Adipocyte (in vitro differentiated cells): ENCODE measurements at regions not wholly inside any gene's neighbourhood (a gene's known extent, or its start where the extent isn't known, plus 50 kb on each side); places are given as distances from the start of the nearest gene placed in this dataset.

ENCODE experiments used
- DNase-seq: peaks from one replicate; pipeline ENCODE4 v3.0.0-alpha.2; 2015; ENCODE audit warnings: low read depth
- H3K27me3 ChIP-seq: replicated peaks from 2 replicates; pipeline ENCODE4 v1.7.0; 2013; ENCODE audit warnings: mild to moderate bottlenecking, low read length, moderate library complexity; ENCODE audit not compliant: control insufficient read depth, insufficient read depth
- H3K36me3 ChIP-seq: 2 replicates; pipeline ENCODE4 v1.7.0; 2013; ENCODE audit warnings: low read length, mild to moderate bottlenecking, moderate library complexity; ENCODE audit not compliant: control insufficient read depth, insufficient read depth, severe bottlenecking
- H3K4me1 ChIP-seq: 2 replicates; pipeline ENCODE4 v1.7.0; 2013; ENCODE audit warnings: mild to moderate bottlenecking, low read length, moderate library complexity; ENCODE audit not compliant: control insufficient read depth, insufficient read depth
- H3K4me3 ChIP-seq: 2 replicates; pipeline ENCODE4 v1.7.0; 2013; ENCODE audit warnings: mild to moderate bottlenecking, low read length, moderate library complexity
- H3K9ac ChIP-seq: 2 replicates; pipeline ENCODE4 v1.7.0; 2013; ENCODE audit warnings: mild to moderate bottlenecking, low read length, moderate library complexity
- H3K9me3 ChIP-seq: 2 replicates; pipeline ENCODE4 v1.7.0; 2013; ENCODE audit warnings: mild to moderate bottlenecking, low read length, moderate library complexity; ENCODE audit not compliant: control insufficient read depth

- DNase-seq: no peak
- Histone ChIP-seq H3K4me1 (no peaks in the 10 kb centered on the region), H3K9ac (no peak overlapping the region), H3K27me3 (peaks cover 20% of the 10 kb centered on the region), H3K9me3 (peaks cover 6% of the 10 kb centered on the region), H3K36me3 (no peaks in the 10 kb centered on the region), H3K4me3 (no peak overlapping the region)
These were observed 54.3 kb upstream of the MYEOV start for GRCh38 chr11:69239641-69240040.

- Histone ChIP-seq H3K36me3 (no peaks in the 10 kb centered on the region), H3K4me1 (no peaks in the 10 kb centered on the region), H3K9ac (no peak overlapping the region), H3K9me3 (peaks cover 6% of the 10 kb centered on the region), H3K4me3 (no peak overlapping the region), H3K27me3 (peaks cover 17% of the 10 kb centered on the region)
- DNase-seq: peak; percentile 3
These were observed 53.5 kb upstream of the MYEOV start for GRCh38 chr11:69240332-69241074.

GRCh38 chr11:69241075-69241740 lies 52.7 kb upstream of the MYEOV start:
- no peak overlapping the region for H3K9ac ChIP-seq
- H3K4me3 ChIP-seq: no peak overlapping the region
- no peaks in the 10 kb centered on the region for H3K4me1 ChIP-seq
- no peak for DNase-seq
- peaks cover 21% of the 10 kb centered on the region for H3K27me3 ChIP-seq
- no peaks in the 10 kb centered on the region for H3K36me3 ChIP-seq
- peaks cover 6% of the 10 kb centered on the region for H3K9me3 ChIP-seq

- Histone ChIP-seq H3K4me3 (no peak overlapping the region), H3K27me3 (peaks cover 21% of the 10 kb centered on the region)
These were observed 52.1 kb upstream of the MYEOV start for GRCh38 chr11:69241844-69242243.

GRCh38 chr11:69242266-69242920 lies 51.6 kb upstream of the MYEOV start:
- Histone ChIP-seq H3K9ac (no peak overlapping the region), H3K27me3 (peaks cover 23% of the 10 kb centered on the region), H3K4me3 (no peak overlapping the region), H3K36me3 (no peaks in the 10 kb centered on the region), H3K4me1 (no peaks in the 10 kb centered on the region), H3K9me3 (peaks cover 6% of the 10 kb centered on the region)
- no peak for DNase-seq

More at GRCh38 chr11:69241844-69242243, 52.1 kb upstream of the MYEOV start:
- H3K36me3 ChIP-seq: no peaks in the 10 kb centered on the region
- H3K9ac ChIP-seq: no peak overlapping the region
- peak; percentile 84 for DNase-seq
- peaks cover 6% of the 10 kb centered on the region for H3K9me3 ChIP-seq
- H3K4me1 ChIP-seq: no peaks in the 10 kb centered on the region

- no peak for DNase-seq
- H3K9me3 ChIP-seq: no peaks in the 10 kb centered on the region
- no peaks in the 10 kb centered on the region for H3K4me1 ChIP-seq
- H3K36me3 ChIP-seq: no peaks in the 10 kb centered on the region
- H3K4me3 ChIP-seq: no peak overlapping the region
- peaks cover 28% of the 10 kb centered on the region for H3K27me3 ChIP-seq
- no peak overlapping the region for H3K9ac ChIP-seq
These were observed 50.3 kb upstream of the MYEOV start for GRCh38 chr11:69243496-69244200.
